ENCODE measurements at regions not wholly inside any gene's neighbourhood (a gene's known extent, or its start where the extent isn't known, plus 50 kb on each side); places are given as distances from the start of the nearest gene placed in this dataset.

- intact Hi-C loops (cut with DNase I) = no loop called here
- no peak for ATAC-seq (ENCODE audit: low FRiP score)
- 81% methylated on average over 18 of the region's 18 CpGs for WGBS, 2 donors
Observed at GRCh38 chr1:38098101-38098847, 51.7 kb upstream of the POU3F1 start.

GRCh38 chr1:38097284-38097898, 50.8 kb upstream of the POU3F1 start:
- Histone ChIP-seq H3K27ac (ENCODE audit: low read depth in 1 of 2, low read length in 2 of 2) (no peak overlapping the region), H3K4me1 (ENCODE audit: control insufficient read depth in 1 of 2, insufficient read depth in 2 of 2, low read length in 2 of 2) (no peaks in the 10 kb centered on the region), H3K27me3 (ENCODE audit: control insufficient read depth in 1 of 2, insufficient read depth in 2 of 2, low read length in 1 of 2) (no peaks in the 10 kb centered on the region), H3K9me3 (ENCODE audit: control insufficient read depth, low read length) (no peaks in the 10 kb centered on the region), H3K36me3 (ENCODE audit: control insufficient read depth in 1 of 2, insufficient read depth in 2 of 2, low read length in 1 of 2) (no peaks in the 10 kb centered on the region), H3K4me3 (ENCODE audit: low read length in 2 of 2) (no peak overlapping the region)
- ATAC-seq (ENCODE audit: low FRiP score) (no peak), DNase-seq (no peak)
- WGBS, 2 donors = 56 to 65% methylated on average over 19 of the region's 19 CpGs
- intact Hi-C loops (cut with DNase I) = no loop called here

More at GRCh38 chr1:38098101-38098847, 51.7 kb upstream of the POU3F1 start:
- no peaks in the 10 kb centered on the region for H3K36me3 ChIP-seq (ENCODE audit: control insufficient read depth in 1 of 2, insufficient read depth in 2 of 2, low read length in 1 of 2)
- no peaks in the 10 kb centered on the region for H3K27me3 ChIP-seq (ENCODE audit: control insufficient read depth in 1 of 2, insufficient read depth in 2 of 2, low read length in 1 of 2)
- H3K9me3 ChIP-seq (ENCODE audit: control insufficient read depth, low read length) = no peaks in the 10 kb centered on the region
- no peaks in the 10 kb centered on the region for H3K4me1 ChIP-seq (ENCODE audit: control insufficient read depth in 1 of 2, insufficient read depth in 2 of 2, low read length in 2 of 2)
- no peak overlapping the region for H3K27ac ChIP-seq (ENCODE audit: low read depth in 1 of 2, low read length in 2 of 2)
- DNase-seq = no peak
- no peak overlapping the region for H3K4me3 ChIP-seq (ENCODE audit: low read length in 2 of 2)

Measured in aorta (tissue), 5 donors.